ENCODE measurements at regions not wholly inside any gene's neighbourhood (a gene's known extent, or its start where the extent isn't known, plus 50 kb on each side); places are given as distances from the start of the nearest gene placed in this dataset.

DNA sequence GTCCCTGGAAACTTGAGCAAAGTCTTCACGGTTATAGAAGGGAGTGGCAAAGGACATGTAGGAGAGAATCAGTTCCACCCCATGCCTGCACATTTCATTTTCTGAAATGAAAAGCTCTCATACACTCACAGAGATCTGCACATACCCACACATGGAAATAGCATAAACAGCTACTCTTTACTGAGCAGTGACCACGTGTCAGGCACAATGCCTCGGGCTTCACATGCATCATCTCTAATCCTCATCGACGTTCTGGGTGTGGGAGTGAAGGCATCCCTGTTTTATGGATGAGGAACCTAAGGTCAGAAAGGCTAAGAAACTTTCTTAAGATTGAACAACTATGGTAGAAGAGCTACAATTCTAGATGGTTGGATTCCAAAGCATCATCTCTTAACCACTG, 198.8 kb downstream of the DAD1 start:
- TF ChIP-seq NFE2L2 (conservative IDR thresholded peaks at IDR 0.05; ENCODE audit: low read length), result no peak
- no peak for TF ChIP-seq RAD21 (conservative IDR thresholded peaks at IDR 0.05 in 1 of 2, IDR thresholded peaks at IDR 0.05 in 1 of 2)
- TF ChIP-seq POLR2A (IDR thresholded peaks at IDR 0.05; ENCODE audit: low read length), result no peak
- TF ChIP-seq, protein P1, sequence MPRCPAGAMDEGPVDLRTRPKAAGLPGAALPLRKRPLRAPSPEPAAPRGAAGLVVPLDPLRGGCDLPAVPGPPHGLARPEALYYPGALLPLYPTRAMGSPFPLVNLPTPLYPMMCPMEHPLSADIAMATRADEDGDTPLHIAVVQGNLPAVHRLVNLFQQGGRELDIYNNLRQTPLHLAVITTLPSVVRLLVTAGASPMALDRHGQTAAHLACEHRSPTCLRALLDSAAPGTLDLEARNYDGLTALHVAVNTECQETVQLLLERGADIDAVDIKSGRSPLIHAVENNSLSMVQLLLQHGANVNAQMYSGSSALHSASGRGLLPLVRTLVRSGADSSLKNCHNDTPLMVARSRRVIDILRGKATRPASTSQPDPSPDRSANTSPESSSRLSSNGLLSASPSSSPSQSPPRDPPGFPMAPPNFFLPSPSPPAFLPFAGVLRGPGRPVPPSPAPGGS (IDR thresholded peaks at IDR 0.05), result no peak
- TF ChIP-seq, protein P2, sequence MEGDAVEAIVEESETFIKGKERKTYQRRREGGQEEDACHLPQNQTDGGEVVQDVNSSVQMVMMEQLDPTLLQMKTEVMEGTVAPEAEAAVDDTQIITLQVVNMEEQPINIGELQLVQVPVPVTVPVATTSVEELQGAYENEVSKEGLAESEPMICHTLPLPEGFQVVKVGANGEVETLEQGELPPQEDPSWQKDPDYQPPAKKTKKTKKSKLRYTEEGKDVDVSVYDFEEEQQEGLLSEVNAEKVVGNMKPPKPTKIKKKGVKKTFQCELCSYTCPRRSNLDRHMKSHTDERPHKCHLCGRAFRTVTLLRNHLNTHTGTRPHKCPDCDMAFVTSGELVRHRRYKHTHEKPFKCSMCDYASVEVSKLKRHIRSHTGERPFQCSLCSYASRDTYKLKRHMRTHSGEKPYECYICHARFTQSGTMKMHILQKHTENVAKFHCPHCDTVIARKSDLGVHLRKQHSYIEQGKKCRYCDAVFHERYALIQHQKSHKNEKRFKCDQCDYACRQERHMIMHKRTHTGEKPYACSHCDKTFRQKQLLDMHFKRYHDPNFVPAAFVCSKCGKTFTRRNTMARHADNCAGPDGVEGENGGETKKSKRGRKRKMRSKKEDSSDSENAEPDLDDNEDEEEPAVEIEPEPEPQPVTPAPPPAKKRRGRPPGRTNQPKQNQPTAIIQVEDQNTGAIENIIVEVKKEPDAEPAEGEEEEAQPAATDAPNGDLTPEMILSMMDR (IDR thresholded peaks at IDR 0.05), result no peak
- no peak for TF ChIP-seq SREBF2 (IDR thresholded peaks at IDR 0.05)
